ENCODE measurements at regions not wholly inside any gene's neighbourhood (a gene's known extent, or its start where the extent isn't known, plus 50 kb on each side); places are given as distances from the start of the nearest gene placed in this dataset.
"Not testable (repeated sequence)": the region's sequence is repeated elsewhere in the genome, so short reads cannot be mapped to it uniquely, and the experiment has no call there.

DNA sequence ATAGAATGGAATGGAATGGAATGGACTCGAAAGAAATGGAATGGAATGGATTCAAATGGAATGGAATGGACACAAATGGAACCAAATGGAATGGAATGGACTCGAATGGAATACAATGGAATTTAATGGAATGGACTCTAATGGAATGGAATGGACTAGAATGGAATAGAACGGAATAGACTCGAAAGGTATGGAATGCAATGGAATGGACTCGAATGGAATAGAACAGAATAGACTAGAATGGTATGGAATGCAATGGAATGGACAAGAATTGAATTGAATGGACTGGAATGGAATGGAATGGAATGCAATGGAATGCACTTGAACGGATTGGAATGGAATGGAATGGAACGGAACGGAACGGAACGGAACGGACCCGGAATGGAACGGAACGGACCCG is 101.7 kb upstream of the FBXO28 start:
- H3K4me3 ChIP-seq (ENCODE audit: low read depth in 1 of 2, low read length in 2 of 2); H3K27me3 ChIP-seq (ENCODE audit: control insufficient read depth in 1 of 2, insufficient read depth in 2 of 2, low read length in 2 of 2); H3K36me3 ChIP-seq (ENCODE audit: control insufficient read depth in 1 of 2, insufficient read depth in 2 of 2, low read length in 2 of 2); H3K4me1 ChIP-seq (ENCODE audit: control insufficient read depth in 1 of 2, insufficient read depth in 2 of 2, low read length in 2 of 2); H3K9ac ChIP-seq (ENCODE audit: low read depth in 1 of 2, low read length in 2 of 2); H3K27ac ChIP-seq (ENCODE audit: low read depth, low read length): not testable (repeated sequence)
- peaks cover 21 to 36% of the 10 kb centered on the region in 2 donors for H3K9me3 ChIP-seq (ENCODE audit: control insufficient read depth in 1 of 2, low read length in 2 of 2)

DNA sequence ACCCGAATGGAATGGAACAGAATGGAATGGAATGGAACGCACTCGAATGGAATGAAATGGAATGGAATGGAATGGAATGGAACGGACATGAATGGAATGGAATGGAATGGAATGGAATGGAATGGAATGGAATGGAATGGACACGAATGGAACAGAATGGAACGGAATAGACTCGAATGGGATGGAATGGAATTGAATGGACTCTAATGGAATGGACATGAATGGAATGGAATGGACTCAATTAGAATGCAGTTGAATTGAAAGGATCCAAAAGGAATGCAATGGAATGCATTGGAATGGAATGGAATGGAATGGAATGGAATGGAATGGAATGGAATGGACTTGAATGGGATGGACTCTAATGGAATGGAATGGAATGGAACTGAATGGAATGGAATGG is 102.2 kb upstream of the FBXO28 start:
- H3K9me3 ChIP-seq (ENCODE audit: control insufficient read depth in 1 of 2, low read length in 2 of 2), result peaks cover 21 to 36% of the 10 kb centered on the region in 2 donors
- not testable (repeated sequence) for H3K36me3 ChIP-seq (ENCODE audit: control insufficient read depth in 1 of 2, insufficient read depth in 2 of 2, low read length in 2 of 2); H3K4me3 ChIP-seq (ENCODE audit: low read depth in 1 of 2, low read length in 2 of 2); H3K4me1 ChIP-seq (ENCODE audit: control insufficient read depth in 1 of 2, insufficient read depth in 2 of 2, low read length in 2 of 2); H3K27ac ChIP-seq (ENCODE audit: low read depth, low read length); H3K27me3 ChIP-seq (ENCODE audit: control insufficient read depth in 1 of 2, insufficient read depth in 2 of 2, low read length in 2 of 2); H3K9ac ChIP-seq (ENCODE audit: low read depth in 1 of 2, low read length in 2 of 2)

DNA sequence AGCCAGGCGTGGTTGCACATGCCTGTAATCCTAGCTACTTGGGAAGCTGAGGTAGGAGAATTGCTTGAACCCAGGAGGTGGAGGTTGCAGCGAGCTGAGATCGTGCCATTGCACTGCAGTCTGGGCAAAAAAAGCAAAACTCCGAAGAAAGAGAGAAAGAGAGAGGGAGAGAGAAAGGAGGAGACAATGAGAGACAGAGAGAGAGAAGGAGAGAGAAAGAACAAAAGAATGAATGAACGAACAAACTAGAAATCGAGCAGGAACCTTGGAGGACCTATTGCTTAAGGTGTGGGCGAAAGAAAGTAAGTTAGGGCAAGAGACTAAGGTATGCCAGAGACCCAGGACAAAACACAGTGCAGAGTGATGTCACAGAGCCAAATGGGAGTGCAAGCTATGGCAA is 102.8 kb upstream of the FBXO28 start:
- H3K9ac ChIP-seq (ENCODE audit: low read depth in 1 of 2, low read length in 2 of 2); H3K4me3 ChIP-seq (ENCODE audit: low read depth in 1 of 2, low read length in 2 of 2); H3K27ac ChIP-seq (ENCODE audit: low read depth, low read length); H3K36me3 ChIP-seq (ENCODE audit: control insufficient read depth in 1 of 2, insufficient read depth in 2 of 2, low read length in 2 of 2); H3K27me3 ChIP-seq (ENCODE audit: control insufficient read depth in 1 of 2, insufficient read depth in 2 of 2, low read length in 2 of 2); H3K4me1 ChIP-seq (ENCODE audit: control insufficient read depth in 1 of 2, insufficient read depth in 2 of 2, low read length in 2 of 2): not testable (repeated sequence)
- H3K9me3 ChIP-seq (ENCODE audit: control insufficient read depth in 1 of 2, low read length in 2 of 2), result peaks cover 21 to 36% of the 10 kb centered on the region in 2 donors

DNA sequence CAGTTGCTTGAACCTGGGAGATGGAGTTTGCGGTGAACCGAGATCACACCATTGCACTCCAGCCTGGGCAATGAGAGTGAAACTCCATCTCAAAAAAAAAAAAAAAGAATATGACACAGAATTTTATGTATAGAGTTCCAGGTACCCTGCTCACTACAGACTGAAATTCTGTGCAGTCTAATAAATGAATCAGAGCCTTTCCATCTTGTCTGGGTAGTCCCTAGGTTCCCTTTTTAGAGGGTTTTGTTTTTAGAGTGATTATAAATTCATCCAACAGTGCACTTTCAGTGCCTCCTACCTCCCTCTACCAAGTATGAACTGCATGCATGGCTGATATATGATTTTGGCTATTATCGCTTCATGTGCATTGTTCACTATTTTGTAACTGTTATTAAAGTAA is 107.9 kb upstream of the FBXO28 start:
- H3K4me3 ChIP-seq (ENCODE audit: low read depth in 1 of 2, low read length in 2 of 2); H3K27ac ChIP-seq (ENCODE audit: low read depth, low read length); H3K9ac ChIP-seq (ENCODE audit: low read depth in 1 of 2, low read length in 2 of 2); H3K27me3 ChIP-seq (ENCODE audit: control insufficient read depth in 1 of 2, insufficient read depth in 2 of 2, low read length in 2 of 2); H3K36me3 ChIP-seq (ENCODE audit: control insufficient read depth in 1 of 2, insufficient read depth in 2 of 2, low read length in 2 of 2); H3K4me1 ChIP-seq (ENCODE audit: control insufficient read depth in 1 of 2, insufficient read depth in 2 of 2, low read length in 2 of 2); H3K9me3 ChIP-seq (ENCODE audit: control insufficient read depth in 1 of 2, low read length in 2 of 2): not testable (repeated sequence)

DNA sequence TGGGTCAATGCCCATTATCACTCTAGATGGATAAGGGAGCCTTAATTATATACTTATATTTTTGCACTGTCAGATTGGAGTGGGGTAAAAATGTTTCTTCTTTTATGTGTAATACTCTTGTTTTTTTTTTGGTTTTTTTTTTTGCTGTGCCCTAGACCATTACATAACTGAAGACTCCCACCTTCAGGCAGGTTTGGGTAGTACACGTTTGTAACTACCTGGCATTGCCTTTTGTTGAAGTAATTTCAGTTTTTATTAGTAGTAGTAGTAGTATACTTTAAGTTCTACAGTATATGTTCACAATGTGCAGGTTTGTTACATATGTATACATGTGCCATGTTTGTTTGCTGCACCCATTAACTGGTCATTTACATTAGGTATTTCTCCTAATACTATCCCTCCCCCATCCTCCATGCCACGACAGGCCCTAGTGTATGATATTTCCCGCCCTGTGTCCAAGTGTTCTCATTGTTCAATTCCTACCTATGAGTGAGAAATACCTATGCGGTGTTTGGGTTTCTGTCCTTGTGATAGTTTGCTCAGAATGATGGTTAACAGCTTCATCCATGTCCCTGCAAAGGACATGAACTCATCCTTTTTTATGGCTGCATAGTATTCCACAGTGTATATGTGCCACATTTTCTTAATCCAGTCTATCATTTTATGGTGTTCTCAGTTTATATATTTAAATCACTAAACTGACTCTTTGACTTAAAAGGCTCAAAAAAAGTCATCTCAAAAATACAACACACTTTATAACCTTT is 109.2 kb upstream of the FBXO28 start:
- H3K4me3 ChIP-seq (ENCODE audit: low read depth in 1 of 2, low read length in 2 of 2); H3K27ac ChIP-seq (ENCODE audit: low read depth, low read length); H3K4me1 ChIP-seq (ENCODE audit: control insufficient read depth in 1 of 2, insufficient read depth in 2 of 2, low read length in 2 of 2); H3K36me3 ChIP-seq (ENCODE audit: control insufficient read depth in 1 of 2, insufficient read depth in 2 of 2, low read length in 2 of 2); H3K9ac ChIP-seq (ENCODE audit: low read depth in 1 of 2, low read length in 2 of 2); H3K27me3 ChIP-seq (ENCODE audit: control insufficient read depth in 1 of 2, insufficient read depth in 2 of 2, low read length in 2 of 2); H3K9me3 ChIP-seq (ENCODE audit: control insufficient read depth in 1 of 2, low read length in 2 of 2): not testable (repeated sequence)

DNA sequence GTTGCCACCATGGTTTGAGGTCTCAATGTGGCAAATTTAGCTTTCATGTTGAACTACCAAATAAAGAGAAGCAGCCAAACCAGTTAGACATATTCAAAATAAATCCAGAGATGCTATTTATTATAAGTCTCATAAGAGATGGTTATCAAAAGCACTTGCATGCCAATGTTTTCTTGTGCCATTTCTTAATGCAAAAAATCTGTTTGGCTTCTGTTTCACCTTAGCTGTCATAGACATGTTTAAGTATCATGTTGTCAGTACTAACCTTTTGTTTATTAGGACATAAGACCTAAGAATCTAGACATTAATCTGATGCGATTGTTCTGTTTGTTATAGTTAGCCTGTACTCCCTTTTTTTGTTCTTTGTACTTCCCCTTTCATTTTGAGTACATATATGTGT is 110.0 kb upstream of the FBXO28 start:
- H3K27ac ChIP-seq (ENCODE audit: low read depth, low read length); H3K4me1 ChIP-seq (ENCODE audit: control insufficient read depth in 1 of 2, insufficient read depth in 2 of 2, low read length in 2 of 2); H3K9ac ChIP-seq (ENCODE audit: low read depth in 1 of 2, low read length in 2 of 2); H3K9me3 ChIP-seq (ENCODE audit: control insufficient read depth in 1 of 2, low read length in 2 of 2); H3K36me3 ChIP-seq (ENCODE audit: control insufficient read depth in 1 of 2, insufficient read depth in 2 of 2, low read length in 2 of 2); H3K4me3 ChIP-seq (ENCODE audit: low read depth in 1 of 2, low read length in 2 of 2); H3K27me3 ChIP-seq (ENCODE audit: control insufficient read depth in 1 of 2, insufficient read depth in 2 of 2, low read length in 2 of 2): not testable (repeated sequence)

DNA sequence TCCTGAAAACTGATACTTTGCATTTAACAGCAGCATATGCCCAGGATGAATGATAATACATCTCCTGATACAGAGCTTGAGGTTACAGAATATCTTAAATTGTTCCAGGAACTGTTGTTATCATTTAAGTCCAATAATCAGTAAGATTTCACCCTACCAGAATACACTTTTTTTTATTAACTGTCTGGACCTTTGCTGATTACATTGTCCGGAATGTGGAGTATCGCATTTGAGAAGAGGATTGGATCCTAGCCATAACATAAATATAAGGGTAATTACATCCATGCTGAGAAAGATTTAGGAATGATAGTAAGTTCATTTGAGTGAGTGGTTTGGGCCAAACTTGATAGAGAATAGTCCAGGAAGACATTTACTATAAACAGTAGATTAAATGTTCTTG is 112.2 kb upstream of the FBXO28 start:
- H3K27ac ChIP-seq (ENCODE audit: low read depth, low read length); H3K9me3 ChIP-seq (ENCODE audit: control insufficient read depth in 1 of 2, low read length in 2 of 2); H3K4me1 ChIP-seq (ENCODE audit: control insufficient read depth in 1 of 2, insufficient read depth in 2 of 2, low read length in 2 of 2); H3K4me3 ChIP-seq (ENCODE audit: low read depth in 1 of 2, low read length in 2 of 2); H3K9ac ChIP-seq (ENCODE audit: low read depth in 1 of 2, low read length in 2 of 2); H3K36me3 ChIP-seq (ENCODE audit: control insufficient read depth in 1 of 2, insufficient read depth in 2 of 2, low read length in 2 of 2); H3K27me3 ChIP-seq (ENCODE audit: control insufficient read depth in 1 of 2, insufficient read depth in 2 of 2, low read length in 2 of 2): not testable (repeated sequence)

DNA sequence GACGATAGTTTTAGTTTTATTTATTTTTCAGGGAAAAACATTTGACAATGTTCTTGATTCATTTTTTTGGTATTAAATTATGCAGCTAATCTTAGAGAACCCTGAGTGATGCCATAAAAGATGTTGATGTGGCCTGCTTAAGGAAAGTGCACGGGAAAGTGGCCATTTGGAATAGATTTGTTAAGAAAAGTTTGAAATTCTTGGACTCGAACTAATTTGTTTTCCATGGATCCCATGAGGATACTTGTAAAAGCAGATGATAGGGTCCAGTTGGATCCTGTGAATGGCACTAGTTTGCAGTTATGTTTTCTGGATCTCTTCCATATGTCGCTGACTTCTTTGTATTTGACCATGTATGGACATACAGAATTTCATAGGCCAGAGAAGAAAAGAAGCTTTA is 114.2 kb upstream of the FBXO28 start:
- not testable (repeated sequence) for H3K36me3 ChIP-seq (ENCODE audit: control insufficient read depth in 1 of 2, insufficient read depth in 2 of 2, low read length in 2 of 2); H3K4me1 ChIP-seq (ENCODE audit: control insufficient read depth in 1 of 2, insufficient read depth in 2 of 2, low read length in 2 of 2); H3K9ac ChIP-seq (ENCODE audit: low read depth in 1 of 2, low read length in 2 of 2); H3K9me3 ChIP-seq (ENCODE audit: control insufficient read depth in 1 of 2, low read length in 2 of 2); H3K4me3 ChIP-seq (ENCODE audit: low read depth in 1 of 2, low read length in 2 of 2); H3K27ac ChIP-seq (ENCODE audit: low read depth, low read length); H3K27me3 ChIP-seq (ENCODE audit: control insufficient read depth in 1 of 2, insufficient read depth in 2 of 2, low read length in 2 of 2)

DNA sequence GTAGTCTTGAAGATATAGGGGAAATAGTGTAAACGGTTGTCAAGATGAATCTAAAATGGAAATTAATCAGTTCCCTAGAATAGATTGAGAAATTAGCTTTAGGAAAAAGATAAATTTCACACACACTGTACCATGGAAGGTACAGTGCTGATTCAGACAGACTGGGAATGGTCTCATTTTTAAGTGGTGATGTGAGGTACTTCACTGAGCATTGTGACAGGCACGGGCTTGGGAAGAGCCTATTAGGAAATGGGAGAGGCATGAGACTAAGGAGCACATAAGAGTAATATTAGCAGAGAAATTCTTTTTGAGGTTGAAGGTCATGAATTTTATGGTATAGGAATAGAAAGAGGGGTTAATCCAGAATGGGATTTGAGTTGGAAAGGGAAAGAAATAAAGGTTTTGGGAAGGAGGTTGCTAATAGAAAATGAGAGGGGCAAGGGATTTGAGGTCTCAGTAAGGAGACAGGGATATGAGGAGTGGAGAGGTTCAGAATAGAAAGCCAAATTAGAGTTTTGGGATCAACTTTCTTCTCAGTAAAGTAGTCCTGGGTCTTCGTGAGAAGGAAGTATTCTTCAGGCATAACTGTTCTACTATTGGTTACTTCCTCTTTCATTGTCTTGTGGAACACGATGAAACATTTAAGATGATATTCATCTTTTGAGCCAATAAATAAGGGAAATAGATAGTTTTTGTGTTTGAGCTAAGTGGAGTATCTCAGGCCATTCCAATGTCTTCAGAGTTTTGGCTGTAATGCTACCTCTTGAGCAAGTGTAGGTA is 115.0 kb upstream of the FBXO28 start:
- H3K9me3 ChIP-seq (ENCODE audit: control insufficient read depth in 1 of 2, low read length in 2 of 2); H3K27me3 ChIP-seq (ENCODE audit: control insufficient read depth in 1 of 2, insufficient read depth in 2 of 2, low read length in 2 of 2); H3K4me1 ChIP-seq (ENCODE audit: control insufficient read depth in 1 of 2, insufficient read depth in 2 of 2, low read length in 2 of 2); H3K27ac ChIP-seq (ENCODE audit: low read depth, low read length); H3K9ac ChIP-seq (ENCODE audit: low read depth in 1 of 2, low read length in 2 of 2); H3K36me3 ChIP-seq (ENCODE audit: control insufficient read depth in 1 of 2, insufficient read depth in 2 of 2, low read length in 2 of 2); H3K4me3 ChIP-seq (ENCODE audit: low read depth in 1 of 2, low read length in 2 of 2): not testable (repeated sequence)

DNA sequence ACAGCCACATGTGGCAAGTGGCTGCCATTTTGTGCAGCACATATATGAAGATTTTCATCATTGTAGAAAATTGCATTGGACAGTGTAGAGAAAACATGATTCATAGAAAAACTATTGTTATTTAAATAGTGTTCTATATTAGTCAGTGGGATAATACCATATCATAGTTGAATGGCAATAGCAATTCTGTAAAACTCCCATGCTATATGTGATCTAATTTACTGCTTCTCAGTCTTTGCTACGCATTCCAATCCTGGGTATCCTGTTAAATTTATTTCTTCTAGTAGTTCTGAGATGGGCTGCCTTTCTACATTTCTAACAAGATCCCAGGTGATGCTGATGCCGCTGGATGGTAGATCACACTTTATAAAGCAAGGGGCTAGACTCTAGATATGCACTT is 117.5 kb upstream of the FBXO28 start:
- not testable (repeated sequence) for H3K4me1 ChIP-seq (ENCODE audit: control insufficient read depth in 1 of 2, insufficient read depth in 2 of 2, low read length in 2 of 2); H3K9me3 ChIP-seq (ENCODE audit: control insufficient read depth in 1 of 2, low read length in 2 of 2); H3K4me3 ChIP-seq (ENCODE audit: low read depth in 1 of 2, low read length in 2 of 2); H3K9ac ChIP-seq (ENCODE audit: low read depth in 1 of 2, low read length in 2 of 2); H3K27me3 ChIP-seq (ENCODE audit: control insufficient read depth in 1 of 2, insufficient read depth in 2 of 2, low read length in 2 of 2); H3K27ac ChIP-seq (ENCODE audit: low read depth, low read length); H3K36me3 ChIP-seq (ENCODE audit: control insufficient read depth in 1 of 2, insufficient read depth in 2 of 2, low read length in 2 of 2)
